B cell (primary cell): ENCODE measurements at regions not wholly inside any gene's neighbourhood (a gene's known extent, or its start where the extent isn't known, plus 50 kb on each side); places are given as distances from the start of the nearest gene placed in this dataset.

Source experiments
- CTCF ChIP-seq: fragments of 200-600 bp; IDR thresholded peaks from one replicate; pipeline ENCODE4 v1.8.0; 2022; ENCODE audit warnings: antibody characterized with exemption, mild to moderate bottlenecking
- EZH2 ChIP-seq: IDR thresholded peaks from 2 replicates; pipeline ENCODE4 v1.6.1; 2012; ENCODE audit warnings: borderline replicate concordance, low read depth, mild to moderate bottlenecking, moderate library complexity, low read length; ENCODE audit not compliant: insufficient read depth, poor library complexity, severe bottlenecking

GRCh38 chr1:82801176-82801575 lies 1000.4 kb downstream of the ADGRL2 start:
- no peak for TF ChIP-seq CTCF
- no peak for TF ChIP-seq EZH2
